Gastroesophageal sphincter (tissue), 3 donors: ENCODE measurements at regions not wholly inside any gene's neighbourhood (a gene's known extent, or its start where the extent isn't known, plus 50 kb on each side); places are given as distances from the start of the nearest gene placed in this dataset.

Experiments used
- EP300 ChIP-seq: sonication (generic); formaldehyde crosslinking; IDR thresholded peaks from one replicate; pipeline ENCODE4 v1.6.1; 2017; ENCODE audit warnings: antibody characterized with exemption, mild to moderate bottlenecking
- POLR2A ChIP-seq, 2 donors: fragments of 450-650 bp; IDR thresholded peaks; one replicate each; pipeline ENCODE4 v1.6.1; 2017; ENCODE audit warnings: antibody characterized with exemption in 2 of 2, mild to moderate bottlenecking in 2 of 2, moderate library complexity in 1 of 2
- POLR2AphosphoS5 ChIP-seq: sonication (generic); formaldehyde crosslinking; IDR thresholded peaks from one replicate; pipeline ENCODE4 v1.6.1; 2017; ENCODE audit warnings: antibody characterized with exemption
- TF ChIP-seq, protein P1 (sequence below), 4 experiments: fragments of 200-600 bp in 2 of 4; fragments of 450-650 bp in 2 of 4; sonication (generic) in 1 of 4; IDR thresholded peaks; one replicate each; pipeline ENCODE4 v1.5.1; 2017 to 2019; ENCODE audit warnings: antibody characterized with exemption in 4 of 4, mild to moderate bottlenecking in 2 of 4, moderate library complexity in 2 of 4

GRCh38 chr1:221187174-221187573 lies 307.9 kb downstream of the HLX start:
- TF ChIP-seq POLR2AphosphoS5: no peak
- TF ChIP-seq, protein P1, sequence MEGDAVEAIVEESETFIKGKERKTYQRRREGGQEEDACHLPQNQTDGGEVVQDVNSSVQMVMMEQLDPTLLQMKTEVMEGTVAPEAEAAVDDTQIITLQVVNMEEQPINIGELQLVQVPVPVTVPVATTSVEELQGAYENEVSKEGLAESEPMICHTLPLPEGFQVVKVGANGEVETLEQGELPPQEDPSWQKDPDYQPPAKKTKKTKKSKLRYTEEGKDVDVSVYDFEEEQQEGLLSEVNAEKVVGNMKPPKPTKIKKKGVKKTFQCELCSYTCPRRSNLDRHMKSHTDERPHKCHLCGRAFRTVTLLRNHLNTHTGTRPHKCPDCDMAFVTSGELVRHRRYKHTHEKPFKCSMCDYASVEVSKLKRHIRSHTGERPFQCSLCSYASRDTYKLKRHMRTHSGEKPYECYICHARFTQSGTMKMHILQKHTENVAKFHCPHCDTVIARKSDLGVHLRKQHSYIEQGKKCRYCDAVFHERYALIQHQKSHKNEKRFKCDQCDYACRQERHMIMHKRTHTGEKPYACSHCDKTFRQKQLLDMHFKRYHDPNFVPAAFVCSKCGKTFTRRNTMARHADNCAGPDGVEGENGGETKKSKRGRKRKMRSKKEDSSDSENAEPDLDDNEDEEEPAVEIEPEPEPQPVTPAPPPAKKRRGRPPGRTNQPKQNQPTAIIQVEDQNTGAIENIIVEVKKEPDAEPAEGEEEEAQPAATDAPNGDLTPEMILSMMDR (IDR thresholded peaks at IDR 0.05): no peak
- no peak for TF ChIP-seq EP300
- no peak for TF ChIP-seq POLR2A (IDR thresholded peaks at IDR 0.05)
